ENCODE measurements at regions not wholly inside any gene's neighbourhood (a gene's known extent, or its start where the extent isn't known, plus 50 kb on each side); places are given as distances from the start of the nearest gene placed in this dataset.

DNA sequence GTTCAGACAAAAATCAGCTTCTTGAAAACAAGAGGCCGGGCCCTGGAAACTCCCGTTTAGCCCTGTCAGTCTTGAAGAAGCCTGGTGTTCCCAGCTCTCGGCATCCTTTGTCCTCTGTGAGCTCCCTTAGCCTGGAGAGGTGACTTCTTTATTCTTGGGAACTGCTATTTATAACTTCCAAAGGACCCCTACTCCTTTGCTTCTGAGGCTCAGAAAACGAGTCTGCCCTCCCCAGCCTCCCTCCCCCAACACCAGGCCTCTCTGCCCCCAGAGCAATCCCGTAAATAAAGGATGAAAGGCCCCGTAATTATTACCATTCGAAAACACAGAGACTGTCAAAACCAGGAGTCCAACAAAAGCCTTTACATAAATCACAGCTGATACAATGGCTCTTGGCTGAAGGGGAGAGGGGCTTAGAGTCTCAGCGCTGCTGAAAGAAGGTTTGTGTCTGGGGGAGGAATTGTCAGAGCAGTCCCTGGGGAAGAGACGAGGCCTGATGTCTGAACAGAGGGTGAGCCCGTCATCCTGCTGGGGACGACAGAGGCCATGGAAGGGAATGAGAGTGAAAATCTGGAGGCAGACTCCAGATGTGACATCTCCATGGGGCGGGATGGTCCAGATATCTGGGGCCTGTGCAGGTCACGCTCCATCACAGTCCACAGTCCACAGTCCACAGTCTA lies 283.0 kb downstream of the MYCN start:
- TF ChIP-seq EP300 (IDR thresholded peaks at IDR 0.05): no peak
- TF ChIP-seq, protein P1, sequence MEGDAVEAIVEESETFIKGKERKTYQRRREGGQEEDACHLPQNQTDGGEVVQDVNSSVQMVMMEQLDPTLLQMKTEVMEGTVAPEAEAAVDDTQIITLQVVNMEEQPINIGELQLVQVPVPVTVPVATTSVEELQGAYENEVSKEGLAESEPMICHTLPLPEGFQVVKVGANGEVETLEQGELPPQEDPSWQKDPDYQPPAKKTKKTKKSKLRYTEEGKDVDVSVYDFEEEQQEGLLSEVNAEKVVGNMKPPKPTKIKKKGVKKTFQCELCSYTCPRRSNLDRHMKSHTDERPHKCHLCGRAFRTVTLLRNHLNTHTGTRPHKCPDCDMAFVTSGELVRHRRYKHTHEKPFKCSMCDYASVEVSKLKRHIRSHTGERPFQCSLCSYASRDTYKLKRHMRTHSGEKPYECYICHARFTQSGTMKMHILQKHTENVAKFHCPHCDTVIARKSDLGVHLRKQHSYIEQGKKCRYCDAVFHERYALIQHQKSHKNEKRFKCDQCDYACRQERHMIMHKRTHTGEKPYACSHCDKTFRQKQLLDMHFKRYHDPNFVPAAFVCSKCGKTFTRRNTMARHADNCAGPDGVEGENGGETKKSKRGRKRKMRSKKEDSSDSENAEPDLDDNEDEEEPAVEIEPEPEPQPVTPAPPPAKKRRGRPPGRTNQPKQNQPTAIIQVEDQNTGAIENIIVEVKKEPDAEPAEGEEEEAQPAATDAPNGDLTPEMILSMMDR (IDR thresholded peaks at IDR 0.05): no peak
- TF ChIP-seq POLR2A (IDR thresholded peaks at IDR 0.05): no peak

Data from sigmoid colon (tissue), 4 donors.